NCI-H187 (cell line): ENCODE measurements at regions not wholly inside any gene's neighbourhood (a gene's known extent, or its start where the extent isn't known, plus 50 kb on each side); places are given as distances from the start of the nearest gene placed in this dataset.

Experiments
- DNase-seq, 2 experiments: peaks; one replicate each; lab custom pipeline; 2025; lab: John Stamatoyannopoulos, UW

GRCh38 chr9:28207657-28208056 lies 634.4 kb upstream of the C9orf72 start:
- DNase-seq: no peak

DNA sequence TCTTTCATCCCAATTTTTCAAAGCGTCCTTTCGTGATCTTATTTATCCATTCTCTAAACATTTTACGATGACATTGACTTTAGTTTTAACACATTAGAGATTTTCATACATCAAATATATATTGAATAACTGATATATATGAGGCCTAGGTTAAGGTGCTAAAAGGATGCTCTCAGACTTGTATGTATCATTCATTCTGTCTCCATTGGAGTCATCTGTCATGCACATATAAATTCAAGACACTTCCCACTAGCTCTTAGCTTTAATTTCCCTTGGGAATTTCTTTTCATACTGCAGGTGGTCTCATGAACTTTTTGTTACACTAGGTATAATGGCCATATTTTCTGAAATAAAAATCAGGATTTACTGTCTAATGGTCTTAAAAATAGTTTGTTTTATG lies 635.8 kb upstream of the C9orf72 start:
- no peak for DNase-seq

DNA sequence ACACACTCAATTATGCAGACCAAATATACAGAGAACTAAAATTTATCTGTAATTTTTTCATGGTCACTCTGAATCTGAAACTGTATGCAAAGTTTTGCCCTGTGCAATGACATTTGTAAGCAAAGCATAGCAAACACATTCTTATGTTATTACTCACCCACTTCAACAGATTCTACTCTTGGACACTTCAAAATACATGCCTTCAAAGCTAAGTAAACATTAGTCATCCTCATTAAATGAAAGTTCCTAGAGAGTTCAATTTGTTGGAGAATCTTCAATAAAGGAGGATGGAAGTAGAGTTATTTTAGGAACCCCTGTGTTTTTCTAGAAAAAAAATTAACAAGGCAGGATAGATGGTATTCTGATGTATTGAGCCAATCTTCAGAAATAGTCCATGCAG lies 639.7 kb upstream of the C9orf72 start:
- peak in 1 of 2 experiments; percentile 11 for DNase-seq

- peak; percentile 83 to 88 for DNase-seq
Measured at GRCh38 chr9:28215536-28216299, 642.4 kb upstream of the C9orf72 start.

GRCh38 chr9:28232686-28233085 lies 659.4 kb upstream of the C9orf72 start:
- DNase-seq: no peak

DNA sequence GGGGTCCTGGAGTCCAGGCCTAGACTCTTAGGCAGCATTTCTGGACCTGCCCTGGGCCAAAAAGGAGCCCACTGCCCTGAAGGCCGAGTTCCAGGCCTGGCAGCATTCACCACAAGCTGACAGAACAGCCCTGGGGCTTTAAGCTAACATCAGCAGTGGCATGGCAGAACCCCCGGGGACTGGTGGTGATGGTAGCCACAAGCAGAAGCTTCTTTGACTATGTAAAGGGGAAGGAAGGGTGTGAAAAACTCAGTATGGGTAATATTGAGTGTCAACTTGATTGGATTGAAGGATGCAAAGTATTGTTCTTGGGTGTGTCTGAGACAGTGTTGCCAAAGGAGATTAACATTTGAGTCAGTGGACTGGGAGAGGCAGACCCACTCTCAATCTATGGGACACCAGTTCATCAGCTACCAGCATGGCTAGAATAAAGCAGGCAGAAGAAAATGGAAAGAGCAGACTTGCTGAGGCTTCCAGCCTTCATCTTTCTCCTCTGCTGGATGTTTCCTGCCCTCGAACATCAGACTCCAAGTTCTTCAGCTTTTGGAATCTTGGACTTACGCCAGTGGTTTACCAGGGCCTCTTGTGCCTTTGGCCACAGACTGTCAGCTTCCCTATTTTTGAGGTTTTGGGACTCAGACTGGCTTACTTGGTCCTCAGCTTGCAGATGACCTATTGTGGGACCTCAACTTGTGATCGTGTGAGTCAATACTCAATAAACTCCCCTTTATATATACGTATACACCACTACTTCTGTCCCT lies 661.0 kb upstream of the C9orf72 start:
- no peak for DNase-seq

DNA sequence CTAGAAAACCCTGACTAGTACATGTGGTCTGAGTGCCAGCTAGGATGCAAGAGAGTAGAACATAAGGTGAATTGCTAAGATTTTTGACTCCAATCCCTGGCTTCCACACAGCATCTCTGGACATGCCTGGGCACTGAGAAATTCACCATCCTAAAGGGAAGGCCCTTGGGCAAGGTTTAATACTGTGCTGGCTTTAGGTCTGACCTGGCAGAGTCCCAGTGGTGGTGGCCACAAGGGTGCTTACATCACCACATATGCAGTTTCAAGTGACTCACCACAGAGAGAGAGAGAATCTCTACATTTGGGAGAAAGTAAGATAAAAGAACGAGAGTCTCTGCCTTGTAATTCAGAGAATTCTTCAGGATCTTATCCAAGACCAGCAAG lies 661.6 kb upstream of the C9orf72 start:
- DNase-seq: no peak

- DNase-seq: no peak
Measured at GRCh38 chr9:28249424-28249823, 676.1 kb upstream of the C9orf72 start.

DNA sequence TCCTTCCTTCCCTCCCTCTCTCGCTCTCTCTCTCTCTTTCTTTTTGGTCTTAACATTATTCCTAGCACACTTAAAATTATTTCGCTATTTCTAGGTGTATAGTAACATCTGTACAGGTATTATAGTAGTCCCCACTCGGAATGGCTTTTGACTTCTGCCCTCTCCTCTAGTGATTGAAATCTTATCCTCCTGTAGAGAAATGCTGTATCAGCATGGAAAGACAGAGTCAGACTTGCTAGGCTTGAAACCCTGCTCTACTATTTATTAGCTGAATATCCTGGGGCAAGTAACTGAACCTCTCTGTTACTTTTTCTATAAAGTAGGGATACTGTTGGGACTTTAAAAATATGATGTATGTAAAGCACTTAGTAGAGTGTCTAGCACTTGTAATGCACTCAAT lies 681.9 kb upstream of the C9orf72 start:
- no peak for DNase-seq

DNA sequence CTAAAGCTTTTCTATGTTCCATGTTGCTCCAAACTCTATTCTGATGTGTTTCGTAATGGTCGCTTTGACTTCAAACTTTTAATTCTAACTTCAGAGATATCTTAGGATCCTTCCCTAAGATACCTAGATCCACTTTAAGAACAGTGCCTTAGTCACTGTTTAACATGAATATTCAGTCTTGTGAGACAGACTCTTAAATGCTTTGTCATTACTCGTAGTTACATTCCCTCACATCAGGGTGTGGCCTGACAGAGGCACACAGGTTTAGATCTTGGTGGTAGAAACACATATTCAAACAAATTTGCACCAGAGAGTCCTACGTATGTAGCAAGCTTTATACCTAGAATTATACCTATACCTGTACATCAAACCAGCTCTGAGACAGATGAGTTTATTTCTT lies 687.0 kb upstream of the C9orf72 start:
- DNase-seq: no peak

- DNase-seq: no peak
Measured at GRCh38 chr9:28264368-28264767, 691.1 kb upstream of the C9orf72 start.

DNA sequence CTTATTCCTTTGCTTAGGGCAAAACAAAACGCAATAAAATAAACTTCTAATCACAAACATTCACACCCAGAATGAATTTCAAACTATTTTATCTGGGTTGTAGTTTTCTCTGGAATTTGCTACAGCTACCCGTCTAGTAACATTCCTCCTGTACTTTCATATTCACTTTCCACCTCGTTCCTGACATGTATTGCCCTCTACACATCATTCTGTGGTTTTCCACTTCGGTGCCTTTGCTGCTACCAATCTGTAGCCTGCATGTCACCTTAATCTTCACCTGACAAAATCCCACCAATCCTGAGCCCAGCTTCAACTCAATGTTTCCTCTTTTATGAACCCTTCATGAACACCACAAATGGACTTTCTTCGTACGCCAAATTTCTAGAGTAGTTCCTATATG lies 694.1 kb upstream of the C9orf72 start:
- no peak for DNase-seq

DNA sequence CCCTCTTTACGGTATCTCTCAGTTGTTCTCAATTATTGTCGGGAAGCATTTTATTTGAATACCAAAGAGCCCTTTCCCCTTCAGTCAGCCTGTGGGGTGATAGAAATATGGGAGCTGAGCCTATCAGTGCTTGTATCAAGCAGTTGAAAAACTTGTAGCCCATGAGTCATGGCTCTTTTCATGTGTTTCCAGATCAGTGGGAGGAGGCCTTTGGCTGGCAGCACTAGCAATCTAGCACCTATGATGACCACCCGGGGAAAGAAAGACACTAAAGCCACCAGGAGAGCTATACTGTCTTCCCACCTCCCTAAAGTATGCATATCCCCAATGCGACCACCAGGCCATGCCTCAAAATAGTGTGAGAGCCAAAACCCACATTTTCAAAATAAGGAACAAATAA lies 696.9 kb upstream of the C9orf72 start:
- DNase-seq: no peak

GRCh38 chr9:28272127-28272526 lies 698.8 kb upstream of the C9orf72 start:
- no peak for DNase-seq

DNA sequence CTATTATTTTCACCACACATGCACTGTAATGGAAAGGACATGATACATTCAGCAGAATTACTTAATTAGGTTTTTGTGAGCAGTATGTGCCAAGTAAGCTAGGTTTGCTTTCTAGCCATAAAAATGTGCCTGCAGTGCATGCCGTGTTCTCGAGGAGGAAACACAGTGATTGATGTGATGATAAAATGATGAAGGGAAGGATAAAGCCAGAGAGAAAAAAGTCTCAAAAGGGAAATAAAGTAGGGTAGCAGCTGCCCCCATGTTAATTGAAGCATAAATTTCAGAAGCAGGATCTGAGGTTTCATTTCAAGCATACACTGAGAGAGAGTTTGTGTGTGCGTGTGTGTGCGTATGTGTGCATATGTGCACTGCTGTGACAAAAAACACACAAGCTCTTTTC lies 714.2 kb upstream of the C9orf72 start:
- no peak for DNase-seq

DNA sequence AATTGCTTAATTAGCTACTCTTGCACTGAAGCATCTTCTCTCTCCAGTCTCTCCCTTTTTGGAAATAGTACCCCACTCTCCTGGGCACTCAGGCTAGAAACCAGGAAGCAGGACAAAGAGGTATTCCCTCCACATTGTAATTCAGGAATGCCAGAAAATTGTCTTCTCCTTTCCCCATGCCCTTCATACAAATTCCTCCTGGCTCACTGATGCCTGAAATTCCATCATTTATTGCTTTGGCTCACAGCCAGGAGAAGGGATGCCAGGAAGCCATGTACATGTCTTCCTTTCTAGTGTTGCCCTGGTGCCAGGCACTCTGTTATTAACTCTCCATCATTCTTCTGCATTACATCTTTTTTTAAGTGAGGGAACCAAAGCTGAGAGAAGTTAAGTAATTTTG lies 716.5 kb upstream of the C9orf72 start:
- DNase-seq: no peak

GRCh38 chr9:28293369-28294090 lies 720.2 kb upstream of the C9orf72 start:
- DNase-seq: no peak

GRCh38 chr9:28301281-28301680 lies 728.0 kb upstream of the C9orf72 start:
- DNase-seq: no peak

- no peak for DNase-seq
Measured at GRCh38 chr9:28317745-28318144, 744.5 kb upstream of the C9orf72 start.

- DNase-seq: no peak
Measured at GRCh38 chr9:28318515-28318914, 745.2 kb upstream of the C9orf72 start.

DNA sequence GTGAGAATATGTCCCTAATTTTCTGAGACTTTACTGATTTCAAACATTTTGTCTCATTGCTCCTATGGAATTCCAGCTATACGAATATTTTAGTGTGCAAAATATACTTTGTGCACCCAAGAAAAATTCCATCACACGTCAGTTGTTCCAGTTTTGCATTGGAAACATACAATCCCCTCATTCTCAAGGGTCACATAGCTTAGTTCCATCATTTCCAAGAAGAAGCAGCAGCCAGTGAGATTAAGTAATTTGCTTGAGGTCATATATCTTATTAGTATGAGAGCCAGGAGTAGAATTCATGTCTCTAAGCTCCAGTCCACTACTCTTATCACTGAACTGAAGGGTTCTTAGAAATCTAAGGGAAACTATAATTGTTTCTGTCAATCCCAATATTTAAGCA lies 746.7 kb upstream of the C9orf72 start:
- DNase-seq: no peak

DNA sequence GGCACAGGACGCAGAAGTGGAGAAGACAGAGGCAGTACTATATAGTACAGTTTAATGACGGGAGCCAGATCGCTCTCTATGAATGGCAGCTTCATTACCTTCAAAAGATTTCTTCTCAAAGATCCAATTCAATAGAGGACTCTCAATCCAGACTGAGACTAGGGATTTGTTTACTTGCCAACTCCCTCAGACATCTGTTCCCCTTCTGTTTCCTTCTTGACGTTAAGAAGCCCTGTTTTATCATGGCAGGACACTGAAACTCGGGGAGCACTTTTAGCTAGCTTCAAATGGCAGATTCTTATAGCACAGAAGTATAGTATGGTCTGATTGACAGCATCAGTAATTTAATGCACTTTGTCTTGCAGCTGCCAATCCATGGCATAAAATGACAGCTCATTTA lies 747.3 kb upstream of the C9orf72 start:
- DNase-seq: no peak

DNA sequence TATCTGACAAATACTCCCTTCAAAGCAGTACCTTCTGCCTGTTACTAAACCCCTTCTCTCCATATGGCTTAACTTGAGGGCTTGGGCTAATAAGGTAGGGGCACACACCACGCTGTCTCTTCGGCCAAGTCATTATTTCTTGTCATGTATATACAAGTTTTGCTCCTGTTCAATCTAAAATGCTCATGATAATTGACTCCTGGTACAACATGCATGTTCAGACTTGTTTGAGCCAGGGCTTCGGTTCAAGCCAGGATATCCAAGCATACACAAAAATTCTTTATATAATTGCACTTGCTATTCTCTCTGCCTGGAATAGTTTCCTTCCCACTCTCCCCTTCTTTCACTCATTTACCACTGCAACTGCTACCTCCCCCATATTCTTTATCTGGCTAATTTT lies 756.0 kb upstream of the C9orf72 start:
- no peak for DNase-seq
